Immature natural killer cell (primary cell): ENCODE measurements at regions not wholly inside any gene's neighbourhood (a gene's known extent, or its start where the extent isn't known, plus 50 kb on each side); places are given as distances from the start of the nearest gene placed in this dataset.
"Not testable (repeated sequence)": the region's sequence is repeated elsewhere in the genome, so short reads cannot be mapped to it uniquely, and the experiment has no call there.

Experiments
- DNase-seq, 3 donors: peaks; one replicate each; pipeline ENCODE4 v3.0.0; 2022; ENCODE audit warnings: mixed read lengths in 1 of 3
- H3K27ac Mint-ChIP-seq, 6 donors: one replicate each; pipeline ENCODE4 v1.8.0; 2020; ENCODE audit warnings: mixed read lengths in 6 of 6, mild to moderate bottlenecking in 5 of 6, inconsistent platforms in 4 of 6, moderate library complexity in 3 of 6
- H3K27me3 Mint-ChIP-seq, 3 donors: one replicate each; pipeline ENCODE4 v1.8.0; 2020 to 2021; ENCODE audit warnings: low read depth in 3 of 3, mild to moderate bottlenecking in 3 of 3, mixed read lengths in 3 of 3, moderate library complexity in 3 of 3, inconsistent platforms in 1 of 3
- H3K36me3 Mint-ChIP-seq, 3 donors: one replicate each; pipeline ENCODE4 v1.8.0; 2020; ENCODE audit warnings: mixed read lengths in 3 of 3, inconsistent platforms in 2 of 3, mild to moderate bottlenecking in 2 of 3
- H3K4me1 Mint-ChIP-seq, 2 donors: one replicate each; pipeline ENCODE4 v1.8.0; 2020; ENCODE audit warnings: inconsistent platforms in 2 of 2, mild to moderate bottlenecking in 2 of 2, mixed read lengths in 2 of 2, moderate library complexity in 1 of 2
- H3K4me3 Mint-ChIP-seq, 5 donors: one replicate each; pipeline ENCODE4 v1.8.0; 2020; ENCODE audit warnings: mild to moderate bottlenecking in 5 of 5, mixed read lengths in 5 of 5, inconsistent platforms in 3 of 5, moderate library complexity in 3 of 5
- H3K9me3 Mint-ChIP-seq, 6 donors: one replicate each; pipeline ENCODE4 v1.8.0; 2020; ENCODE audit warnings: mild to moderate bottlenecking in 6 of 6, mixed read lengths in 6 of 6, inconsistent platforms in 4 of 6, moderate library complexity in 3 of 6

DNA sequence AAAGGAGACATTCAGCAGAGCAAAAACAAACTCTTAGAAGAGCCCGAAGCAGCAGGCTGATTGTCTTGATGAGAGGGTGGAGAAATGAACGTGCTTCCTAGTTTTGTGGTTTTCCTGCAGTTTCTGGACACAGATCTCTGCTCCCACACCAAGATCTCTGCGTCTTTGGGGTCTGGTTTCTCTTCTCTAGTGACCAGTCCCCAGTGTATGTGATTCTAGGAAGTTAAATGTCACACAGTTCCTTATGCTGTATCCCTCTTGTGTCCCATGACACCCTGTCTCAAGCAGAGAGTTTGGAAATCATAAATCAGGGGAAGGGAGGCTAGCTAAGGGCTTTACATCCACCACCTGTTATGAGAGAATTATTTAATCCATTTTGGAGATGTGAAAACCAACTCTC, 55.4 kb upstream of the KLF14 start:
- Mint-ChIP-seq H3K27ac (no peak overlapping the region), H3K4me1 (no peaks in the 10 kb centered on the region), H3K4me3 (no peak overlapping the region), H3K27me3 (peaks cover 0 to 5% (median under 1%) of the 10 kb centered on the region in 3 donors), H3K36me3 (no peaks in the 10 kb centered on the region), H3K9me3 (no peaks in the 10 kb centered on the region)
- DNase-seq, result no peak

DNA sequence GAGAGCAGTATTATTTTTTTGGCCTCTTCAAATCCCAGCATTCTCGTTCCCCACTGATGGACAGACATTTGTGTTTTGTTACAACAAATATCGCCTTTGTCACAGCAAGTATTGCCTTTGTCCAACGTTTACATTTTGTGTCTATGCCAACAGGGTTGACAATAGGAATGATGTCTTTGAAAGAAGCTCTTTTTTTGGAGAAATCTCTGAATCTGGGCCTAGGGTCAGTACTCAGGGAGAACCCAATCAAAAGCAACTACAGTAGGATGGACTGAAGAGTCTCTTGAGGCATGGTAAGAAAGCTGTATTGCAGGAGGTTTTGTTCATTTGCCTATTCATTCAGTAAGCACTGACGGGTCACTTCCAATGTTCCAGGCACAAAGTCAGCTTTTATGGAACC, 57.7 kb upstream of the KLF14 start:
- no peaks in the 10 kb centered on the region for H3K4me1 Mint-ChIP-seq
- H3K4me3 Mint-ChIP-seq, result no peak overlapping the region
- H3K27me3 Mint-ChIP-seq, result peaks cover 0 to 2% (median 0%) of the 10 kb centered on the region in 3 donors
- no peaks in the 10 kb centered on the region for H3K9me3 Mint-ChIP-seq
- no peak for DNase-seq
- H3K27ac Mint-ChIP-seq, result no peak overlapping the region
- H3K36me3 Mint-ChIP-seq, result no peaks in the 10 kb centered on the region

DNA sequence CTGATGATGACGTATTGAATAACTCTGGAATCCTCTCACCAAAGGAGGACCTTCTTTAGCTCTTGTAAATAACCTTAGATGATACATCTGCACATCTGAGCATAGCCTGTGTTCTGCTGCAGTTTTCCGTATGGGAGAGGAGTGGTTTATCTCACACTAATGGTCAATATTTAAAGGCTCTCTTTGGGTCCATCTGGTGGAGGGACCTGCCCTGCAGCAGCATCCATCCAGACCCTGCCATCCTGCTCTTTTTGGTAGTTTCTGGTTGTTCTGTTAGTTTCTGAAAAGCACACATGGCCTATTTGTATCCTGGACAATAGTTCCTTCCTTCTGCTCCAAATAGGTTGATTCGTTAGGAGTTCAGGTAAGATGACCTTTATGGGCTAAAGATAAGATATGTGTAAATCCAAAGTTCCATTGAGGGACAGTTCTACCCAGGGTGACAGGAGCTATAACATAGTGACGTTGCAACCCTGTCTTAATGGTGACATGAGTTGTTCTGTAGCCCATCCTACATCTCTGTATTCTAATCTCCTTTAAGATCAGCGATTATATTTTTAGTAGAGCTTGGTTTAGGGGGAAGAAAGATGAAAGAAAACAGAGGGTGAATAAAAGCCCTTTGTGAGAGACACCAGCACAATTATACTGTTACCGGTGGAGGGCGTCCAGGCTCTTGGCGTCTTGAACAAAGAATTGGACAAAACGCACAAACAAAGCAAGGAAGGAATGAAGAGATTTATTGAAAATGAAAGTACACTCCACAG, 60.0 kb upstream of the KLF14 start:
- Mint-ChIP-seq H3K9me3 (no peaks in the 10 kb centered on the region), H3K36me3 (no peaks in the 10 kb centered on the region), H3K4me1 (no peaks in the 10 kb centered on the region), H3K4me3 (no peak overlapping the region), H3K27me3 (peaks cover 0 to 3% (median 0%) of the 10 kb centered on the region in 3 donors), H3K27ac (no peak overlapping the region)
- DNase-seq, result no peak

DNA sequence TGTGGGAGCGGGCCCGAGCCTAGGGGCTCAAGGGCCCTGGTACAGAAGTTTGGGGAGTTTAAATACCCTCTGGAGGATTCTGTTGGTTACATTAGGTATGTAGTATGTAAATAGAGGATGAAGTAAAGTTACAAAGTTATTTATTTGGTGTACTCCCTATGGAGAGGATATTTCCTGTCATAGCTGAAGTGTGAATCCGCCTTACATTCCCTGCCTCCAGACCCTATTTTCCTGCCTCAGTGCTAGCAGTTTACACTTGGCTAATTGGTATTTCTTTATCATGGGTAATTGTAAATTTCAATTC, 60.6 kb upstream of the KLF14 start:
- Mint-ChIP-seq H3K27ac (no peak overlapping the region), H3K4me1 (no peaks in the 10 kb centered on the region), H3K9me3 (no peaks in the 10 kb centered on the region), H3K36me3 (no peaks in the 10 kb centered on the region), H3K4me3 (no peak overlapping the region), H3K27me3 (peaks cover 0 to 3% (median 3%) of the 10 kb centered on the region in 3 donors)
- no peak for DNase-seq

DNA sequence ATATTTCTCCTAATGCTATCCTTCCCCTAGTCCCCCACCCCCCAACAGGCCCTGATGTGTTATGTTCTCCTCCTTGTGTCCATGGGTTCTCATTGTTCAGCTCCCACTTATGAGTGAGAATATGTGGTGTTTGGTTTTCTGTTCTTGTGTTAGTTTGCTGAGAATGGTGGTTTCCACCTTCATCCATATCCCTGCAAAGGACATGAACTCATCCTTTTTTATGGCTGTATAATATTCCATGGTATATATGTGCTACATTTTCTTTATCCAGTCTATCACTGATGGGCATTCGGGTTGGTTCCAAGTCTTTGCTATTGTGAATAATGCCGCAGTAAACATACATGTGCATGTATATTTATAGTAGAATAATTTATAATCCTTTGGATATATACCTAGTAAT, 62.4 kb upstream of the KLF14 start:
- not testable (repeated sequence) for DNase-seq, H3K36me3 Mint-ChIP-seq, H3K4me3 Mint-ChIP-seq, H3K9me3 Mint-ChIP-seq, H3K27me3 Mint-ChIP-seq, H3K4me1 Mint-ChIP-seq, H3K27ac Mint-ChIP-seq

DNA sequence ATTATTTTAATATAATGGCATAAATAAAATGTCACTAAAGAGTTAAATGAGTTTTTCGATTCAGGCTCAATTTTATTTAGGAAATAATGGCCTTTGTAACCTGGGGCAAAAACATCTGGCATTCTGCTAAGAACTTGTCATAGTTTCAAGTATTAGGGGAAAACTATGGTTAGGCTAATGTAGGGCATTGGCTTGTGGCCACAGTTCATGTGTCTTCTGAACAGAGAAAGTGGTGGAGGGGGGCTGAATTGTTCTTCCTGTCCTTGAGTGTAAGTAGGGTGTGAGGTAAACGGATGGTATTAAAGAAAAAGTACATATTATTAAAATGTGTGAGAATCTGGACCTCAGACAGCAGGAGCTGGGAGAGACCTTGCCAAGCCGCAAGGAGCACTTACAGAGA, 69.1 kb upstream of the KLF14 start:
- no peak for DNase-seq
- Mint-ChIP-seq H3K36me3 (no peaks in the 10 kb centered on the region), H3K4me1 (peaks cover 0 to 1% of the 10 kb centered on the region in 2 donors), H3K9me3 (no peaks in the 10 kb centered on the region), H3K27ac (no peak overlapping the region), H3K27me3 (peaks cover 3 to 6% (median 5%) of the 10 kb centered on the region in 3 donors), H3K4me3 (no peak overlapping the region)

DNA sequence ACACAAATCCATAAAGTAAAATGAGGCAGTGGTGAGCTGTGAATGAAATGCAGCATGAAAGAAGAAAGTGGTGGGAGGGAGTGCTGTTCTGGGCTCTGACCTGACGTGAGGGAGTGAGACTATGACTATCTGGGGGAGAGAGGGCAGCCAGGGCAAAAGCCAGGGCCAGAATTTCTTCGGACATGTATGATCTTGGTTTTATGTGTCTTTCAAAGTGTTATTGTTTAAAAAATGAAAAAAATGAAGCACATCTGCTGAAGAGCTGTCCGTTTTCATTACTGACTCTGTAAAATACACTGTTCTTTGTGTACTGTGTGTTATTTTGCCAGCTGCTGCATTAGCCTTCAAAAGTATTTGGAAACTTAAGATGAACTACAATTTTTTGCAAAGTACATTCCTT, 70.2 kb upstream of the KLF14 start:
- H3K27me3 Mint-ChIP-seq, result peaks cover 0 to 6% (median 5%) of the 10 kb centered on the region in 3 donors

DNA sequence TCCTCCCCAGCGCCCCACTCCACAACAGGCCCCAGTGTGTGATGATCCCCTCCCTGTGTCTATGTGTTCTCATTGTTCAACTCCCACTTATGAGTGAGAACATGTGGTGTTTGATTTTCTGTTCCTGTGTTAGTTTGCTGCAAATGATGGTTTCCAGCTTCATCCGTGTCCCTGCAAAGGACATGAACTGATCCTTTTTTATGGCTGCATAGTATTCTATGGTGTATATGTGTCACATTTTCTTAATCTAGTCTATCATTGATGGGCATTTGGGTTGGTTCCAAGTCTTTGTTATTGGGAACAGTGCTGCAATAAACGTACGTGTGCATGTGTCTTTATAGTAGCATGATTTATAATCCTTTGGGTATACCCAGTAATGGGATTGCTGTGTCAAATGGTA, 78.8 kb upstream of the KLF14 start:
- H3K27me3 Mint-ChIP-seq, H3K4me3 Mint-ChIP-seq, H3K27ac Mint-ChIP-seq, H3K4me1 Mint-ChIP-seq, H3K36me3 Mint-ChIP-seq, H3K9me3 Mint-ChIP-seq, DNase-seq: not testable (repeated sequence)

More for the DNA sequence above, 70.2 kb upstream of the KLF14 start:
- Mint-ChIP-seq H3K36me3 (no peaks in the 10 kb centered on the region), H3K4me1 (peaks cover 0 to 1% of the 10 kb centered on the region in 2 donors), H3K27ac (no peak overlapping the region), H3K9me3 (no peaks in the 10 kb centered on the region), H3K4me3 (no peak overlapping the region)
- DNase-seq, result no peak

DNA sequence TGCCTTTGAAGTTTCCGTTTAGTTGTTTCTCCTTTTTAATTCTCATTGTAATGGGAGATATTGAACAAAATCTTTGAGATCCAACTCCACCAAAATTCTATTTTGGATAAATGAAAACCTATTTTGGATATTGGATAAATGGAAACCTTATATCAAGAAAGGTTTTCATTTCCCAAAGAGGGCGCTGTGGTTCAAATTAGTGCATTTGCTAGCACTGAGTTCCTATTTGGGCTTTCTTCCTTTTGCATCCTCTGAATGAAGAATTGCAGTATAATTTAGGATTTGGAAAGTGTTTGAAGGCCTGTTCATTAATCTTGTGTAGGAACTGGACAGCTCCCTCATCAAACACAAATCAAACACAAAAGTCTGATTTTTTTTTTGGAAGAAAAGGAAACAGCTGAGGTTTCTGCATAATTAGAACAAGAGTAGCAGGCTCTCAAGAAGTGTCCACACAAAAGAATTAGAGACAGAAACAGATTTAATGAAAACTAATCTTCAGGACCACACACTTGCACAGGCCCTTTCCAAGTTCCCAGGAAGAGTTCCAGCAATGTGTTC, 80.8 kb upstream of the KLF14 start:
- Mint-ChIP-seq H3K27ac (no peak overlapping the region), H3K4me1 (no peaks in the 10 kb centered on the region), H3K36me3 (no peaks in the 10 kb centered on the region), H3K9me3 (no peaks in the 10 kb centered on the region), H3K4me3 (no peak overlapping the region), H3K27me3 (peaks cover 2 to 5% (median 3%) of the 10 kb centered on the region in 3 donors)
- no peak for DNase-seq

DNA sequence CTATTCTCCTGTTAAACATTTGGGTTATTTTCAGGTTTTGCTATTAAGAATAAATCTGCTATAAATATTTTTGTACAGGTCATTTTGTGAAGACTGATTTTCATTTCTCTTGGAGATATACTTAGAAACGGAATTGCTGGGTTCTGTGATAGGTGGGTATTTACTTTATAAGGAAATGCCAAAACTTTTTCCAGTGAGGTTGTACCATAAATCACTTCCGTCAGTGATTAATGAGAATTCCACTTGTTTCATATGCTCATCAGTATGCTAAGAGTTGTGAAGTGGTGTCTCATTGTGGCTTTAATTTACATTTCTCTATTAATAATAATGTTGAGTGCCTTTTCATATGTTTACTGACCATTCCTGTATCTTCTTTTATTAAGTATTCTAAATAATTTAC, 84.0 kb upstream of the KLF14 start:
- Mint-ChIP-seq H3K27me3 (peaks cover 2 to 3% (median 2%) of the 10 kb centered on the region in 3 donors), H3K4me3 (no peak overlapping the region), H3K4me1 (peaks cover 0 to 5% of the 10 kb centered on the region in 2 donors), H3K27ac (no peak overlapping the region), H3K36me3 (no peaks in the 10 kb centered on the region), H3K9me3 (no peaks in the 10 kb centered on the region)
- no peak for DNase-seq

DNA sequence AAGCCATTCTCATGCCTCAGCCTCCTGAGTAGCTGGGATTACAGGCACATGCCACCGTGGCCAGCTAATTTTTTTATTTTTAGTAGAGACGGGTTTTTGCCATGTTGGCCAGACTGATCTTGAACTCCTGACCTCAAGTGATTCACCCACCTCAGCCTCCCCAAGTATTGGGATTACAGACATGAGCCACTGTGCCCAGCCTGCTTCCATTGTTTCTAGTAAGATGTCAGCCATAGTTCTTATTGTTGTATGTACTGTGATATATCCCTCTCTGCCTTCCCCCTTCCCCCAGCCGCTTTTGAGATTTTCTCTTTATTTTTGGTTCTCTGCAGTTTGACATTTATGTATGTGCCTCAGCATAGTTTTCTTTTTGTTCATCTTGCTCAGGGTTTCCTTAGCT, 87.9 kb upstream of the KLF14 start:
- no peak overlapping the region for H3K27ac Mint-ChIP-seq
- H3K4me1 Mint-ChIP-seq, result peaks cover 0 to 5% of the 10 kb centered on the region in 2 donors
- peaks cover 9 to 11% (median 10%) of the 10 kb centered on the region in 3 donors for H3K36me3 Mint-ChIP-seq
- H3K9me3 Mint-ChIP-seq, result peaks cover 10 to 19% (median 15%) of the 10 kb centered on the region in 6 donors
- H3K27me3 Mint-ChIP-seq, result peaks cover 0 to 8% (median 3%) of the 10 kb centered on the region in 3 donors
- no peak for DNase-seq
- no peak overlapping the region for H3K4me3 Mint-ChIP-seq

DNA sequence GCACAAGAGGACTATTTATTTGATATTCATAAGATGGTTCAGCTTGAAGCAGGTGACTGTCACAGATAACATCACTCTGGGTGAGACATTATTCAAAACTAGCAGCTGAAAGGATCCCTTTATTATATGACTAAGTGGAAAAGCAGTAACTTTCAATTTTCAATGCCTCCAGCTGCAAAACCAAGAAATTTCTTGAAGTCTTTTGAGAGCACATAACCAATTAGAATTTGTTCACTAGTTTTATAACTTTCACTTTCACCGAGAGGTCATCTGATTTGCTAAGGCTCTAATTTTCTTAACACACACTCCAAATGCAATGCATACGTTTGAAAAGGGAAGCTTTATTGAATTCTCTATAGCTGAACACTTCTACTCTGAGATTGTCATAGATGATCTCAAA, 88.6 kb upstream of the KLF14 start:
- Mint-ChIP-seq H3K36me3 (peaks cover 12 to 18% (median 16%) of the 10 kb centered on the region in 3 donors), H3K4me1 (peaks cover 0 to 5% of the 10 kb centered on the region in 2 donors), H3K27ac (no peak overlapping the region), H3K4me3 (no peak overlapping the region), H3K27me3 (peaks cover 0 to 6% (median 4%) of the 10 kb centered on the region in 3 donors), H3K9me3 (peaks cover 13 to 27% (median 23%) of the 10 kb centered on the region in 6 donors)
- no peak for DNase-seq

DNA sequence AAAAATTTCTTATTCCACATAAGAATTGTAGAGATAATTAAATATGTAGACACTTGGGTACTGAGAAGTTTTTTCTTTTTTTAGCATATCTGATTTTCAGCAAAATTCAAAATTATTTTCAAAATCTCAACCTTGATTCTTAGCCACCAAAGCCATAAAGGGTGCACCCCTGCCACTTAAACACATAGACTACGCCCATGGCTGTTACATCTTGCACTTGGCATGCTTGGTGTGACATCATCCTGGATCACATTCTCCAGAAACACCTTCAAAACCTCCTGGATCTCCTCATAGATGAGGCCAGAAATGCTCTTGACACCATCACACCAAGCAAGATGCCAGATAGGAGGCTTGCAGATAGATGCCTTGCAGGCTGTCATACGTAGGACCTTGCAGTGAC, 89.1 kb upstream of the KLF14 start:
- Mint-ChIP-seq H3K9me3 (peaks cover 13 to 31% (median 26%) of the 10 kb centered on the region in 6 donors), H3K4me3 (no peak overlapping the region), H3K27ac (no peak overlapping the region), H3K36me3 (peaks cover 12 to 18% (median 17%) of the 10 kb centered on the region in 3 donors), H3K27me3 (peaks cover 0 to 6% (median 4%) of the 10 kb centered on the region in 3 donors), H3K4me1 (peaks cover 0 to 5% of the 10 kb centered on the region in 2 donors)
- DNase-seq, result no peak

DNA sequence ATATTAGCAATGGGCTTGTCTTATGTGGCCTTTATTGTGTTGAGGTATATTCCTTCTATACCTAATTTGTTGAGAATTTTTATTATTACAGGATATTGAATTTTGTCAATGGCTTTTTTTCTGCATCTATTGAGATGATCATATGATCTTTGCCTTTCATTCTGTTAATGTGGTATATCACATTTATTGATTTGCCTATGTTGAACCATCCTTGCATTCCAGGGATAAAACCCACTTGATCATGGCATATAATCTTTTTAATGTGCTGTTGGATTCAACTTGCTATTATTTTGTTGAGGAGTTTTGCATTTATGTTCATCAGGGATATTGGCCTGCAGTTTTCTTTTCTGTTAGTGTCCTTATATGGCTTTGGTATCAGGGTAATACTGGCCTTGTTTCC, 91.8 kb upstream of the KLF14 start:
- Mint-ChIP-seq H3K4me3 (no peak overlapping the region), H3K27ac (no peak overlapping the region), H3K36me3 (peaks cover 12 to 21% (median 20%) of the 10 kb centered on the region in 3 donors), H3K4me1 (peaks cover 0 to 5% of the 10 kb centered on the region in 2 donors), H3K9me3 (peaks cover 17 to 40% (median 30%) of the 10 kb centered on the region in 6 donors), H3K27me3 (peaks cover 2 to 6% (median 6%) of the 10 kb centered on the region in 3 donors)
- DNase-seq, result no peak

DNA sequence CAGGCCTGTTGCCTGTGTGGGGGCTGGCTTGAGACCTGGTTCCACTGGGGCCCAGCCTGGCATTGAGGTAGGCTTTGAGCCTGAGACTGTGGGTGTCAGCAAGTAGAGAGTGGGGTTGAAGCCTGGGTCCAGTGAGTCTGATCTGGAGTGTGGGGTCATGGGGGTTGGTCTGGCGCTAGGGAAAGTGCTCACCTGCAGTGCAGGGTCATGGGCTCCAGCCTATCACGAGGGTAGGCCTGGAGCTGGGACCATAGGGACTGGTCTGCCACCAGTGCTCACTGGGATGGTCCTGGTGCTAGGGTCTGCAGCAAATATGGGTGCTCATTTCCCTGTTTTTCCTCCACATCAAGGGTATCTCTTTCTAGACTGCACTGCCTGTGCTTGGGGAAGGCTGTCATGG, 95.4 kb upstream of the KLF14 start:
- DNase-seq, result no peak
- Mint-ChIP-seq H3K4me1 (no peaks in the 10 kb centered on the region), H3K9me3 (peaks cover 17 to 40% (median 30%) of the 10 kb centered on the region in 6 donors), H3K4me3 (no peak overlapping the region), H3K27ac (no peak overlapping the region), H3K27me3 (peaks cover 2 to 6% (median 6%) of the 10 kb centered on the region in 3 donors), H3K36me3 (peaks cover 12 to 21% (median 20%) of the 10 kb centered on the region in 3 donors)
